GM10248 (cell line): ENCODE measurements at regions not wholly inside any gene's neighbourhood (a gene's known extent, or its start where the extent isn't known, plus 50 kb on each side); places are given as distances from the start of the nearest gene placed in this dataset.

Experiments used
- CTCF ChIA-PET: fragments of 300-600 bp; sonication (Branson Sonifier 250); formaldehyde crosslinking; extraction: SDS; loops from one replicate; lab custom pipeline; 2021; ENCODE audit warnings: antibody characterized with exemption; lab: Yijun Ruan, JAX
- POLR2A ChIA-PET: fragments of 350-650 bp; sonication (Branson Sonifier 250); formaldehyde crosslinking; extraction: SDS; loops from one replicate; lab custom pipeline; 2020; ENCODE audit warnings: antibody characterized with exemption; lab: Yijun Ruan, JAX
- DNase-seq: peaks from one replicate; pipeline ENCODE4 v3.0.0; 2012; ENCODE audit errors: extremely low spot score
- CTCF ChIP-seq: IDR thresholded peaks from 2 replicates; pipeline ENCODE4 v1.5.1; 2012; ENCODE audit warnings: mild to moderate bottlenecking, low read depth; ENCODE audit errors: extremely low read depth, missing control alignments, control extremely low read depth

DNA sequence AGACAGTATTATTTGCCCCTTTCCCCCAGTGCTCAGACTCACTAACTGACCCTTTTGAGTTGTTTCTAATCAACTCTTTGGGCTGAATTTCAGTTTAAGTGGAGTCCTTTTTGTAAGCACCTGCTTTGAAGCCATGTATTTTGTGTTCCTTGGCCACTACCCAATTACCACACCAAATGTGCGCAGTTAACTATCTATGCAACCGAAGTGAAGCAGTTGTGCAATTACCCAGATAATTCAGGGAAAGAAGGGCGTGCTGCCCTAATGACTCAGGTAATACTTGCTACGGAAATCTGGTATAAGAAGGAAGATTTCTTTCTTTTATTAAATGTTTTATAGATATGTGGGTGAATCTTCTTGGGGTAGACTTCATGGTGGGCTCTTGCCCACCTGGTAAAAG is 371.9 kb upstream of the TBL1XR1 start:
- ChIA-PET CTCF (no interaction called here), POLR2A (interaction anchor here (0.6 kb wide), 1 partner anchor 211 kb away, joined by 3 read pairs; no protein-coding TSS in a partner anchor)
- no peak for TF ChIP-seq CTCF
- DNase-seq, result no peak

DNA sequence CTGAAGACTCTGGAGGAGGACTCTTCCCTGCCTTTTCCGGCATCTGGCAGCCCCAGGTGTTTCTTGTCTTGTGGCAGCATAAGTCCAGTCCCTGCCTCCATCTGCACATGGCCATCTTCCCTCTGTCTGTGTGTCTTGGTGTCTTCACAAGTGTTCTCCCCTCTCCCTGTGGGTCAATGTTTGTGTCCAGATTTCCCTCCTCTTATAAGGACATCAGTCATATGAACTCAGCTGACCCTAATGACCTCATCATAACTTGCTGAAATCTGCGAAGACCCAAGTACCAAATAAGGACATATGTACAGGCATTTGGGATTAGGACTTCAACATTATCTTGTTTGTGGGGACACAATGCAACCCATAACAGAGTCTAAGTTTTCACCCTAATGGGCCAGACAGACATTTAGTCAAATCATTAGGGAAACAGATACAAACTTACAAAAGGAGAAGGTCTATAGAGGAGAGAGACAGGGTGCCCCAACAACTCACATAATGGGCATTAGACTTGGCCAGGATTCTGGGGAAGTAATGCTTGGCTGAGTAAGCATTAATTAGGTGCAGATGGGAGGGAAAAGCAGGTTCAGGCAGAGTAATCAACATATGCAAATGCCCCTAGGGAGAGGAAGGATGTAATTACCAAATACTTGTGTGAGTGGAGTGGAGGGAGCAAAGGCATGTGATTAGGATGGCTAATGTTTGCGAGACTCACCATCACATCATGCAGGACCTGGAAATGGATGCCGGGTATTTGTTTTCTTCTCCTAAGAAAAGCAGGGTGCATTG is 372.8 kb upstream of the TBL1XR1 start:
- ChIA-PET POLR2A (no interaction called here), CTCF (no interaction called here)
- TF ChIP-seq CTCF, result no peak
- DNase-seq, result no peak

- no peak for TF ChIP-seq CTCF
- no peak for DNase-seq
- POLR2A ChIA-PET, result interaction anchor here (0.6 kb wide), 1 partner anchor 23 kb away, joined by 3 read pairs; no protein-coding TSS in a partner anchor
- CTCF ChIA-PET, result interaction anchor here (0.8 kb wide), 1 partner anchor 24 kb away, joined by 3 read pairs; no protein-coding TSS in a partner anchor
These were observed 374.1 kb upstream of the TBL1XR1 start for GRCh38 chr3:177571271-177571943.

DNA sequence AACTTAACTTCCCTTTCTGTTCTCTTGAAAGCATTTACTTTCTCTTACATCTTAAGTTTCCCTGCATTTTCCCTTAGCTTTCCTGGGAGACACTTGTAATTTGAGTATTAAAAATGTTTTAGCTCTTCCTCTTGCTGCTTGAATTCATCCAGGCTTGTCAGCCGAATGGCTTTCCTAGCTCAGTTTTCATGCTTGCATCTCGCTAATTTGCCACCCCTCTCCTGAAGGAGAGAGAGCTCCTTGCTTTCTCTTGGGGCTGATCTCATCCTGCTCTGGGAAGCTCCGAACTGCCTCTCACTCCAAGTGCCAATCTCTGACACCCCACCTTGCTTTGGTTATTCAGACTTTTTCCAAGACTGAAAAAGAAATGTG is 374.6 kb upstream of the TBL1XR1 start:
- no peak for DNase-seq
- TF ChIP-seq CTCF, result no peak
- POLR2A ChIA-PET, result interaction anchor here (0.6 kb wide), 1 partner anchor 22 kb away, joined by 3 read pairs; no protein-coding TSS in a partner anchor
- CTCF ChIA-PET, result interaction anchor here (0.8 kb wide), 1 partner anchor 24 kb away, joined by 3 read pairs; no protein-coding TSS in a partner anchor

GRCh38 chr3:177574222-177574856 is 377.1 kb upstream of the TBL1XR1 start:
- POLR2A ChIA-PET, result no interaction called here
- DNase-seq, result no peak
- CTCF ChIA-PET, result interaction anchor here (1.4 to 1.7 kb wide), 2 partner anchors 15 to 38 kb away, joined by 3 to 4 read pairs; no protein-coding TSS in a partner anchor
- no peak for TF ChIP-seq CTCF

- POLR2A ChIA-PET, result no interaction called here
- DNase-seq, result no peak
- TF ChIP-seq CTCF, result no peak
- CTCF ChIA-PET, result interaction anchor here (1.0 to 1.6 kb wide), 2 partner anchors 9 to 13 kb away, joined by 3 to 4 read pairs; no protein-coding TSS in a partner anchor
These were observed 379.5 kb upstream of the TBL1XR1 start for GRCh38 chr3:177576746-177577145.
